Neural crest cell (in vitro differentiated cells): ENCODE measurements at regions not wholly inside any gene's neighbourhood (a gene's known extent, or its start where the extent isn't known, plus 50 kb on each side); places are given as distances from the start of the nearest gene placed in this dataset.

Experiments
- DNase-seq: peaks from one replicate; pipeline ENCODE4 v3.0.0; 2021; ENCODE audit warnings: low read depth, mixed read lengths, low spot score
- H3K27ac Mint-ChIP-seq: one replicate; pipeline ENCODE4 v1.8.0; 2021; ENCODE audit warnings: mild to moderate bottlenecking, mixed read lengths; ENCODE audit not compliant: unreplicated experiment
- H3K27me3 Mint-ChIP-seq: 2 replicates; pipeline ENCODE4 v1.8.0; 2021; ENCODE audit warnings: low read depth, mild to moderate bottlenecking, mixed read lengths
- H3K36me3 Mint-ChIP-seq: 2 replicates; pipeline ENCODE4 v1.8.0; 2021; ENCODE audit warnings: low read depth, mild to moderate bottlenecking, mixed read lengths
- H3K4me1 Mint-ChIP-seq: 2 replicates; pipeline ENCODE4 v1.8.0; 2021; ENCODE audit warnings: mixed read lengths
- H3K4me3 Mint-ChIP-seq: one replicate; pipeline ENCODE4 v1.8.0; 2021; ENCODE audit warnings: mild to moderate bottlenecking, mixed read lengths
- H3K9me3 Mint-ChIP-seq: 2 replicates; pipeline ENCODE4 v1.8.0; 2021; ENCODE audit warnings: mixed read lengths
- CTCF ChIP-seq: fragments of 200-600 bp; sonication (generic); conservative IDR thresholded peaks from 2 replicates; pipeline ENCODE4 v1.5.0; 2021; ENCODE audit warnings: antibody characterized with exemption, mild to moderate bottlenecking

DNA sequence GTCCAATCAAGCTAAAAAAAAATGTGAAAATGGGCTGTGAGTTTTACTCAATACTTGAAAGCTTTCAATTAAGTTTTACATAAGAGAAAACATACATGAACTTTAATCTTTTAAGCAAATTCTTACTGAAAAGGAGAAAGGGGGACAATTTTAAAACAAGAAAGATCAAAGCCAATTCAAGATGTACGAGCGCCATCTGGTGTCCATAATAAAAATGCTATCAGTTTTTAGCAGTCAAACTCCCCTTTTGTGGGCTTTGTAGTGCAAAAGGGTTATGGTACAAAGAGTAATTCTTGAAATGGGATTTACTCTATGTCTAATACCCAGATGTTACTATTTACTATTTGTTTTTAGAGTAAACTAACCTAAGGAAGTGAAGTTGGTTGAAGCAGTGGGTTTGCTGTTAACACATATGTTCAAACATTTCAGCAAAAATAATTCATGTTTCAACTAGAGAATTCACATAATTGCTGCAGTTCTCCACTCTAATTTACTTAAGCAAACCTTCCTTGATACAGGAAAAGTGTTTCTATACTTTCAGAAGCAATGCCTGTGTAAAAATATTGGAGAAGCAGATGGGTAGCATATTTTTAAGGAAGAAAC, 228.2 kb upstream of the TYRP1 start:
- Mint-ChIP-seq H3K9me3 (no peaks in the 10 kb centered on the region), H3K4me1 (peaks cover 9% of the 10 kb centered on the region), H3K27ac (no peak overlapping the region), H3K27me3 (peaks cover 7% of the 10 kb centered on the region), H3K4me3 (no peak overlapping the region), H3K36me3 (no peaks in the 10 kb centered on the region)
- peak; percentile 89 for TF ChIP-seq CTCF
- peak; percentile 35 for DNase-seq

- TF ChIP-seq CTCF, result no peak
- Mint-ChIP-seq H3K4me1 (no peaks in the 10 kb centered on the region), H3K9me3 (no peaks in the 10 kb centered on the region), H3K27me3 (peaks cover 4% of the 10 kb centered on the region), H3K4me3 (no peak overlapping the region), H3K36me3 (no peaks in the 10 kb centered on the region), H3K27ac (no peak overlapping the region)
- DNase-seq, result no peak
Measured at GRCh38 chr9:12469084-12469483, 224.1 kb upstream of the TYRP1 start.

GRCh38 chr9:12494411-12494810, 198.8 kb upstream of the TYRP1 start:
- no peaks in the 10 kb centered on the region for H3K4me1 Mint-ChIP-seq
- no peak for DNase-seq
- TF ChIP-seq CTCF, result no peak
- H3K36me3 Mint-ChIP-seq, result no peaks in the 10 kb centered on the region
- no peak overlapping the region for H3K4me3 Mint-ChIP-seq
- no peak overlapping the region for H3K27ac Mint-ChIP-seq
- no peaks in the 10 kb centered on the region for H3K9me3 Mint-ChIP-seq
- H3K27me3 Mint-ChIP-seq, result no peaks in the 10 kb centered on the region

GRCh38 chr9:12497790-12498189, 195.4 kb upstream of the TYRP1 start:
- Mint-ChIP-seq H3K27me3 (no peaks in the 10 kb centered on the region), H3K4me3 (no peak overlapping the region), H3K27ac (no peak overlapping the region), H3K36me3 (no peaks in the 10 kb centered on the region), H3K9me3 (no peaks in the 10 kb centered on the region), H3K4me1 (no peaks in the 10 kb centered on the region)
- no peak for TF ChIP-seq CTCF
- DNase-seq, result no peak

- DNase-seq, result no peak
- no peak for TF ChIP-seq CTCF
- Mint-ChIP-seq H3K27me3 (no peaks in the 10 kb centered on the region), H3K4me3 (no peak overlapping the region), H3K36me3 (no peaks in the 10 kb centered on the region), H3K9me3 (peaks cover 4% of the 10 kb centered on the region), H3K4me1 (no peaks in the 10 kb centered on the region), H3K27ac (no peak overlapping the region)
Measured at GRCh38 chr9:12502520-12502919, 190.7 kb upstream of the TYRP1 start.
